Nucleus accumbens (tissue), 56 donors: ENCODE measurements at regions not wholly inside any gene's neighbourhood (a gene's known extent, or its start where the extent isn't known, plus 50 kb on each side); places are given as distances from the start of the nearest gene placed in this dataset.
A peak's percentile ranks its signal among the peaks of the same experiment; 100 is the strongest.

Source experiments
- DNase-seq, 56 donors: peaks; one replicate each; lab custom pipeline; 2025; lab: John Stamatoyannopoulos, UW

DNA sequence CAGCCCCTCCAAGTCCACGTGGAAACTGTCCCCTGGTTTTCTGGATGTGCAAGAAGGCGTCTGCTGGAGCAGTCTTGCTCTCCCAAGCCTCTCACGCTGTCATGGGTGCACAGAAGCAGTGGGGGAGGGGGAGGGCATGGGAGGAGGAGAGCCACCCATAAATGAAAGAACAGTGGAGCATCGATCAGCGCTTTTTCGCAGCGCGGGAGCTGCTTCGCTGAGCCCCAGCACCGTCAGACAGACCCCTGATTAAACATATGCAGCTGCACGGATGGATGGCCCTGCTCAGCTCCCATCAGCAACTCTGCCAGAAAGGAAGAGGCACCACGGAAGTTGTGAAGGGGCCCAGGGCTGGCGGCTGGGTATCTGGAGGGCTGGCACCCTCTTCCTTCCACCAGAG, 264.9 kb downstream of the UQCRFS1 start:
- no peak for DNase-seq

DNA sequence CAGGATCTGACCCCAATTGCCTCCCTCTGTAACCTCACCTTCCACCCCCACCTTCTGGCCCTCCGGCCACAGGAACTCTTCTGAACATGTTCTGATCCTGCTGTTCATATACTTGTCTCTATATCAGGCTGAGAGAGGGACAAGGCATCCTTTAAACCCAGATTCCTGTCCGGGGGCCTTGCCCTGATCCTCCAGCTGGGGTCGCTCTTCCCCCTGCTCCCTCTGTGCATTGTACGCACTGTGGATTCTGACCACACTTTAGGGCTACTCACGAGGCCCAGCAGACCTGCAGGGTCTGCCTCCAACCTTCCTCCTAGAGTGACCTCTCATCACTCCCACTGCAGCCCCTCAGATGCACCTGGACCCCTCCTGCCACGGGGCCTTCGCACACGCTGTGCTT, 269.3 kb downstream of the UQCRFS1 start:
- no peak for DNase-seq

DNA sequence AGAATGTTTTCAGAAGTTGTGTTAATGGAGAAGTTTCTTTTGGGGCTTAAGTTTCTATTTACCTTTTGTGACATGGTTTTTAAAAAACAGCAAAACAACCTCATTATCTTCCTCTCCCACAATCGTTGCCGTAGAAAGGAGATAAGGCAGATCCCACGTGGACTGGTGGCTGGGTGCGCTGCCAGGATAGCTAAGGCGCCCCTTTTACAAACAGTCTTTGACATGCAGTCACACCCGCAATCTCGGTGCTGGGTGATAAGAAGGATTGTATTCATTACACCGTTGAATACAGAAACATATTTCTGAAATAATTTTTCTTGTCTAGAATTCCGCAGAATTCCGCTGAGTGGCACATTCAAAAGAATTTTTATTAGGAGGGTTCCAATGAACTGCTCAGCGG, 271.1 kb downstream of the UQCRFS1 start:
- DNase-seq: no peak

DNA sequence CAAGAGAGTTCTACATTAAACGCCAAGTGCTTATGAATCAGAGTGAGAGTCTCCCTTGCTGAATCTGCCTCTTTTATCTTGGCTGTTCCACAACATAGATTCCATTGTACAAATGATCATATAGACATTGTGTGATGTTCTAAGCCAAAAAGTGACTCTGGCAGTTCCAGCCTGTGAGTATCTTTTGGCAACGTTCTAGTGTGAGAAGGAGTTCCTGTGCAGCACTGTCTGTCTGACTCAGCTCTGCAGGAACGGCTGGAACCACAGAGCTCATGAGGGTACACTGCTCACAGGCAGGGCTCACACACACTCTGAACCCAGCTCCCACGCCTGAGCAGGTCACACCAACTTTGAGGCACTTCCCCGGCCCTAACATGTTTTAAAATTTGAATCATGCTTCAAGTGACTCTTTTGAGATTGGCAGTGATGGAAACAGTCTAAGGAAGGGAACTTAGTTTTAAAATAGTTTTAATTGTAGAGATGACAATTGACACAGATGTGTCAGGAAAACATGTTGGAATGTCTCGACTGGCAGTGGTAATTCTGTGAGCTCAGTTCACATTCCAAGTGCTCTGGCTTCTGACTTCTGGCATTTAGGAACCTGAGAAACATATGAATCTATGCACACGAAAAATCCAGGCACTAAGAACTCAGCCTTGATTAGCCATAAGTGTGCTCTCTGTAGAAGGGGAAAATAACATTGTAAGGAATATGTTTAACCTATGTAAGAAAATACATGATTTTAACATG, 272.0 kb downstream of the UQCRFS1 start:
- DNase-seq: no peak

DNA sequence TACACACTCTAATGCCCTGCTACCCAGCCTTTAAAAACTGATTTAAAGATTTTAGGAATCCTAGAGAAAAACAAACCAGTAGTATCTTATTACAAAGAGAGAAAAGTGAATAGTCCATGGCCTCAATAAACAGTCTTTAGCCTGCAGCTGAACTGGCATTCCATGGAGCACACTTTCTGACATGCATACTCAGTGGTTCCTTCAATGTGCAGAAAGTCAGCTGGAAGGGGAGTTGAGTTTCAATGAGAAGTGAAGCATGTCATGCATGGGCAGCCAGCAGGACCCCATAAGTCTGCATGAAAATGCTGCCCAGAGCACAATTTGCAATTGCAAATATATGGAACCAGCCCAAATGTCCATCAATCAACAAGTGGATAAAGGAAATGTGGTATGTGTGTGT, 273.7 kb downstream of the UQCRFS1 start:
- no peak for DNase-seq

DNA sequence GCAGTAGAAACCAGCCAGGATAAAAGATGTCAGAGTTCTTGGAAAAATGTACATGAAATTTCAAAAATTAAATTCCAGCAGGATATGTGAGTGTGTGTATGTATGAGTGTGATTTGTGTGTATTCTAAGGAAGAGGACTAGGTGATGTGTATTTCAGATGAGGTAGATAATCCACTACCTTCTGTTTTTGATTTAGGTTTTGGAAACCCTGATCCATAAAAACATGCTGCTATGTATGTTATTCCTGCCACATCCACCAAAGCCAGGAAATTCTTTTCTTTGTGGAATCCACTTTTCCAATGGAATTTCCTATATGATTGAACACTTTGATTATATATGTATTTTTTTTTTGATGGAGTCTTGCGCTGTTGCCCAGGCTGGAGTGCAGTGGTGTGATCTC, 276.9 kb downstream of the UQCRFS1 start:
- DNase-seq: no peak

DNA sequence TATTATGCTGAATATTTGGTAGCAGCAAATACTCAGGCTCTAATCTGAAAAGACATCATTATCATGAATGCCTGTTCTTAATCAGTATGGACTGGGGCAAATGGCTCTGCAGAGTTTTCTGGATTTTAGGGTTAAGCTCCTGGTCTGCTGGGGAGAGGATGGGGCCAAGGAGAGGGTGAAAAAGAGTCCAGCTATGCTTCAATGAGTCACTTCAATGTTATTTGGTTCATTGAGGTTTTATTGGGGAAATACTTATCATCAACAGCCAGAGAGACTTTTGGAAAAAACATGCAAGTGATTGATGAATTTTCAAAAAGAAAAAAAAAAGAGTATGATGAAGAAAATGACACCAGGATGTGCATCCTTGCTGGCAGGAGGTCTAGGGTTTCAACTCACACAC, 278.3 kb downstream of the UQCRFS1 start:
- no peak for DNase-seq

DNA sequence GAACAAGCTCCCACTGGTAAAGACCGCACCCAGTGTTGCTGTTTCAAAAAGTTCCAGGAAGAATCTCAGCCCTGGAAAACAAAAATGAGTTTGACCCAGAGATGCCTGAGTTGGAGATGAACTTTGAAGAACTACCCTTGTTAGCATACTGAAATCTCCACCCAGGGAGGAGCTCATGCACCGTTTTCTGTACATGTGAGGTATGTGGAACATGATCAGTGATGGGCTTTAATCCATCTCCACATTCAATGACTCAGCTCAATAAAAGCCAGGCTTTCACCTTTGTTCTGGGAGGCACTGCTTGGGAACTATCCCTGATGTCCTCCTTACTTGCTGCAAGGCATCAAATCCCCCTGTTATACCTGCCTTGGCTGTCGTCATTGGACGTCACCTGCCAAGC, 279.9 kb downstream of the UQCRFS1 start:
- DNase-seq: no peak

DNA sequence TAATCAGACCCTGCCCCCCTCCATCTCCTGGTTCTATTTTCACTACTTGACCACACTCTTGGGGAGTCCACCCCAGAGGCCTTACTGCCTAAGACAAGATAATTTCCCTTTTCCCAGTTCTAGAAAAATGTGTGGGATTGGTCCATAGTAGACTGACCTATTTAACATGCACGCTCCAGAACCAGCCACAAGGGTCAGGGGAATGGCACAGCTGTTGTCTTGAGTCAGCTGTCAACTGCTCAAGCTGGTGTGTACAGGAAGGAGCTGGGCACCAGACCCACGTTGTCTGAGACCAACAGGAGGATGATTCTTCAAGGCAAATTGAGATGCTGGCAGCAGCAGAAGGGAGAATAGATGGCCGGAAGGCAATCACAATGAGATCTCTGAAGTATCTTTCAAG, 280.5 kb downstream of the UQCRFS1 start:
- DNase-seq: no peak

DNA sequence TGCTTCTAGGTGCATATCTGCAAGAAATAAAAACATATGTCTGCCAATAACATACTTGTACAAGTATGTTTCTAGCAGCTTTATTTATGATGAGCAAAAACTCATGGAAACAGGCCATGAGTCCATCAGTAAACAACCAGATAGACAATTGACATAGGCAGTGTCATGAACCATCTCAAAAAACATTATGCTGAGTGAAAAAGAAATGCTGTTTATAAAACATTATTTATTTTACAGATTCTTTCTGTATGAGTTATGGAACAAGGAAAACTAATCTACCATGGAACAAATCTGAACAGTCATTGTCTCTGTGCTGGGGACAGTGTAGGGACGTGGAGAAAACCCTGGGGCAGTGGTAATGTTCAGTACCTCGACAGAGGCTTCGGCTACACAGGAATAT, 283.9 kb downstream of the UQCRFS1 start:
- no peak for DNase-seq

DNA sequence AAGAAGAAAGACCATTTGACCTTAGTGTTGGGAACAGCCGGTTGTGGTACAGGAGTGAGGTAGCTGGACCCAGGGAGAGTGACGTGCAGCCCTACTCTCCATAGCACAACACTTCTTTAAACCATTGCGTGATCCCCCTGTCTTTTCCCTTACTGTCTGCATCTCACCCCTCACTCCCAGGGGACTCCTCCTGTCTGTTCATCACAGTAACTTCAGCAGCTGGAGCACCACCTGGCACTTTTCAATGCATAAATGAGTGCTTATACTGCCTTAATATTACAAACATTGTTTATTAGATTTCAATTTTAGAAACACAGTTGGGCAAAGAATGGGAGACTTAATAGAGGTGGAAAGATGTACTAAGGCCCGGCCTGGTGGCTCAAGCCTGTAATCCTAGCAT, 285.5 kb downstream of the UQCRFS1 start:
- no peak for DNase-seq

DNA sequence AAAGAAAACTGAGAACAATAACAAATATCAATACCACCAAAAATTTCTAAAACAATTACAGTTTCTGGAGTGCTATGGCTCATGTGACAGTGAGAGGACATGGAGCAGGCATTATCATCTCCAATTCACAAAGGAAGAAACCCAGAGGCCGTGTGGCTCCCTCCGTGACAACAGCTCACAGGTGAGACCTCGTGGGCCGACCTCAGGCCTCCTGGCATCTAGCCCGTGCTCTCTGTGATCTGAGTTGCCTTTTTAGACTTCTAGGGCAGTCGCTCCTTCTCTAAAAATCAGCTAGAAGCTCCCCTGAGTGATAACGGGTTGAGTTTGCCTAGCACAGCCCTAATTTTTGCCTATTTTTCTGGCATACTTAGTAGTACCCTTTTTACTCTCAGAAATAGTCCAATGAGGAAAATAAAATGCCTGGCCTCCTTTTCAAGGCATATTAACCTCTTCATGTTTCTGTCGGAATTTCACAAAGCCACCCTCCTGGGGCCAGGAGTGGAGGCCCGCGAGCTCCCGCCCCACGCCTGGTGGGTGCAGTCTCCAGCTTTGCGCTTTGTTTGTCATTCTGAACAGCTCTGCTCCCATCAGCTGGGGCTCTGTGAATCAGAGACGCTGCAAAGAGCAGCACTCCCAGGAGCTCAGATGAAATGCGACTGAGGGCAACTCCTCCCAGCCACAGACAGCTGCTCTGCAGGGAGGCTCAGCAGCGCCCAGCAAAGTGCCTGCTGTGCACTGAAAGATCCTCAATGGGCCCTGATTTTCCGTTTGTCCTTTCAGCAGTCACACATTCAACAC, 292.5 kb downstream of the UQCRFS1 start:
- DNase-seq: peak in 29 of 56 donors; percentile 2 to 66 (median 23)

DNA sequence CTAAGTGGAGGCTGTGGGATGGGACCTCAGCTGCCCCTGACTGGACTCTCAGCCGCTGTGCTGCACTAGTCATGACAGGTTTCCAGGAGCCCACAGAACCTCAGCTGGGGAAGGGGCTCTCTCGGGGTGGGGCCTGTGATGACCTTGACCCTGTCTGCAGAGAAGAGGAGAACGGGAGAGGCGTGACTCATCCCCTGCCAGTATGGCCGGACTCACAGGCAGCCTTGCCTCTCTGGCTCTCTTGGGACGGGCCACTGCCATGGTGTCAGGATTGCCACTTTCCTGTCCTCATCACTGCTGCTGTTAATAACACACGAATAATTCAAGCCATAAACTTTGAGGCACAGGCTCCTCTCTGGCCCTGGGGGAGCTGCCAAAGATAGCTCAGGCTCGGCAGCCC, 295.3 kb downstream of the UQCRFS1 start:
- no peak for DNase-seq

DNA sequence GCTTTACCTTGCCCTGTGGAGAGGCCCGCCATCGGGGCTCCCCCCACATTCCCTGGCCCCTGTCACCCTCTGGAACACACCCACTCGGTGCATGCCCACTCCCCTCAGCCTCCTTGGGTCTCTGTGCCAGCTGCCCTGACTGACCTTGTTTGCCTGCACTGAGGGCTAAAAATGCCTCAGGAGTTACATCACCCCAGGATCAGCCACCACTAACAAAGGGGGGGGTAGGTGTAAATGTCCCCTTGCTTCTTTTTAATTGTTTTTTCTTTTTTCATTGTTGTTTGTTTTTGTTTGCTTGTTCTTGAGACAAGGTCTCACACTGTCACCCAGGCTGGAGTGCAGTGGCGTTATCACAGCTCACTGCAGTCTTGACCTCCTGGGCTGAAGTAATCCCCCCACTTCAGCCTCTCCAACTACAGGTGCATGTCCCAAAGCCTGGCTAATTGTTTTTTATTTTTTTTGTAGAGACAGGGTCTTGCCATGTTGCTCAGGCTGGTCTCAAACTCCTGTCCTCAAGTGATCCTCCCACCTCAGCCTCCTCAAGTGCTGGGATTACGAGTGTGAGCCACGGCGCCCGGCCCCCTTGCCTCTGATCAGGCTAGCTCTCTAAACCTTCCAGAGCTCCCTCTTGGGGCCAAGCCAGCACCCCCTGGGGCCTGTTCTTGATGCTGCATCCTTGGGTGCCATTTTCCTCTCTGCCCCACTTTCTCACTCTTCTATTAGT, 297.1 kb downstream of the UQCRFS1 start:
- DNase-seq: no peak

DNA sequence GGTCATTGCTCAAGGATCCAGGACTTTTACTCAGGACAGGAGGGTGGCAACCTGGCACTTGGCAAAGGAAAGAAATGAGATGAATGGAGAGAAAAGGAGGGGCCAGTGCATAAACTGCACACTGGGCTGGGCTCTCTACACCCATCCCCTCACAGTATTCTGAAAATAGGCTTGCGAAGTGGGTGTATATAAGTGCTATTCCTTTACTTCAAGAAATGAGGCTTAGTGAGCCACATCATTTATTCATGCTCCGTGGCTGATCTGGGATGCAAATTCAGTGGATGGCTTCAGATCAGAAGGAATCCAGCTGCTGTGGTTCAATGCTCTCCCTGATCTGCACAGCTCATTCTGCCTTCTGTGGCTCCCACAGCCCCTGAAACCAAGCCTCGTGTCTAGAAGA, 297.7 kb downstream of the UQCRFS1 start:
- DNase-seq: no peak

DNA sequence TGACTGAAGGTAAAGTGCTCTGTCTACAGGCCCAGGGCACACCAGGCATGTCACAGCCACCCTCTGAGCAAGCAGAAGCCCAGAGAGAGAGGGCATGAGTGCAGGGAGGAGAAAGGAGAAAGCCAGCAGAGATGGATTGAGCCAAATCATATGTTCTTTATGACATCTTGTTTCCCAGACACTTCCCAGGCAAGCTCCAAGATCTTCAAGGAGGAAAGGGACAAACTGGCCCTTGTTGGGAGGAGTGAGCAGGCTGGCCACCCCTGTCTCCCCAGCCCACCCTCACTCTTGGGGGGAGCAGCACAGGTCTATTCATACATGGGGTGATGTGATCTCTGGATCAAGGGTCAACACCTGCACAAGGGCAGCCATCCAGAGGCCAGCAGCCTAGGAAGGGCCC, 298.8 kb downstream of the UQCRFS1 start:
- DNase-seq: no peak

DNA sequence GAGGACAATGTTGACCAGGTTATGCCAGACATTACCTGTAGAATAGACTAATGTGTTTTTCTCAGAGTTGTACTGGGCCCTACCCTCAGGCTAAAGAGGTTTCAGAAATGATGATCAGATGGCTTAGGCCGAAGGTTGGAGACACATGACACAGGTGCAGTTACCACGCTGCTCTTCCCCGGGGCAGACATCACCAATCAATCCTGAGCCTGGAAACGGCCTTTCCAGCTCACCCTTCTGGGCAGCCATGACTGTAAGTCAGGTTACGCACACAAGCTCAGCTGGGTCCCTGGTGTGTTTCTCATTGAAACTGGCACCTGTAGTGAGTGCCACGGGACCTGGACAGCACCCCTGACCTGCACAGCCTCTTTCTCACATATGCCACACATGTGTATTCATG, 299.3 kb downstream of the UQCRFS1 start:
- DNase-seq: no peak

DNA sequence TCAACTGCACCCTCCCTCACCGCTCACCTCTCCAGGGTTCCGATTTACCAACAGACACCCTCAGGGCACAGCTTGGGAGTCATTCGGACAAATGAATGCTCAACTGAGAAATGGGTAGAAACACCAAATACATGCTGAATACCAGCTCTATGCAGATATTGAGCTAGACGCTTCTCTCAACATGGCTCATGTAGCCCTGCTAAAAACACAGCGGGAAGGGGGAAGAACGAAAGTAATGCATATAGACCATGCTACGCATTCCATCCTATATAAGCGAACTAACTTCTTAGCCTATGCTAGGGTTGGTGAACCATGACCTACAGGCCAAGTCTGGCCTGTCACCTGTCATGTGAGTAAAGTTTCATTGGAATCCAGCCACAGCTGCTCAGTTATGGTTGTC, 304.0 kb downstream of the UQCRFS1 start:
- no peak for DNase-seq

DNA sequence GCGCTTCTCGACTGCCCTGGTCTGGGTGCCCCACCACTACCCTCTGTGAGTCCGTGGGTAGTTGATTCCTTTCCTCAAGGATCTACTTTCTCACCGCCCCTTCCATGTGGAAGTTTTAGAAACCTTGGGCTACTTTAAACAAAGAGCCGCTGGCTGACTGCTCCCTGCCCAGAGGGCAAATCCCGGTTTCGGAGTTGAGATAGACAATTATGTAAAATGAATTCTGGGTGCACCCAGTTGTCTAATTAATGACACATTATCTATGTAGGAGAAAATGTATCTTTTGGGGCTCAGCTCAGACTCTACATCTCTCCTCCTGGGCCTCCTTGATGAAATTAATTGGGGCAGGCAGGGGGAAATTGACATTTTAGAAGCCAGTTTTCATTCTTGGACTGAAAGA, 305.4 kb downstream of the UQCRFS1 start:
- DNase-seq: no peak

DNA sequence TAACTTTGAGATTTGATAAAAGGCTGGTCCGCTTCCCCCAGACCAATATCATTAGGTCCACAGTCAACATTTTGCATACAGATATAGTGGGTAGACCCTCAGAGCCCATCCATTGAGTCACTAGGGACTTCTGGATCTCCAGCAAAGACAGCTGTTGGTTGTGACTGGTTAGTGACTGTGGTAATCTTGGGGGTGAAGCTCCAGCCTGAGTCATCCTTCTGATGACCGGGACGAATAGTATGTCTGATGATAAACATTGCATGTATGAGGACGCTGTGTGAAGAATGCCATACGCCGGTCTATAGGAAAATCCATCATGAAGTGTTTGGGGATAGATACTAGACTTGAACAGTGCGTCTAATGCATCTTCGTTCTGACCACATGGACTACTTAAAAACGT, 307.0 kb downstream of the UQCRFS1 start:
- DNase-seq: no peak

DNA sequence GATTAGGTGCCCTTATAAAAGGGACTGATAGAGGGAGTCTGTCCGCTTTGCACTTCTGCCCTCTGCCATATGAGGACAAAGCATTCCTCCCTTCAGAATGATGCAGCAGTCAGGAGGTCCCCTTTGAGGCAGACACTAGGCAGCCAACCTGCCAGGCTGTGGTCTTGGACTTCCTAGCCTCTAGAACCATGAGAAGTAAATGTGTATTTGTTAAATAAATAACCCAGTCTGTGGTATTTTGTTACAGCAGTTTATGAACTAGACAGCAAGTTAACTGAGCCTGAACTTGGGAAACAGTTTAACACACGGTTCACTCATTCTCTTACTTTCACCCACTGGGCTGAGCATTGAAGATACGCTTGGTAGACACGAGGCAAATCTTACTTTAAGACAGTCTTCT, 313.2 kb downstream of the UQCRFS1 start:
- no peak for DNase-seq

DNA sequence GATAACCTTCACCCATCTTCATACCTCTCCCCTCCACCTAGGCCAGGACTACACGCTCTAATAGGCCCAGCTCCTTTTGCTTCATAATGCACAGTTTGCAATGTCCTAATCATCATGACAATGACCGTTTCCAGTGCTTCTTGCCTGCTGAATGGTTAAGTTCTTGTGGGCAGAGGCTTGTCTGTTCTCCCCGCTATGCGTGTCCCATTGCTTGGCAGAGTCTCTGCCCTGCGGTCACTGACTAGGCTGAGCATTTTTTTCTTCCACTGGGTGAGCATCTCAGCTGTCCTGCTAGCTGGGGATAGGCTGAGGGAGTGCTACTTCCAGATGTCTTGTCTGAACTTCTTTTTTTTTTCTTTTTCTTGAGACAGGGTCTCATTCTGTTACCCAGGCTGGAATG, 314.7 kb downstream of the UQCRFS1 start:
- DNase-seq: no peak
